Ishikawa (cell line): ENCODE measurements at regions not wholly inside any gene's neighbourhood (a gene's known extent, or its start where the extent isn't known, plus 50 kb on each side); places are given as distances from the start of the nearest gene placed in this dataset.

Experiments used
- CEBPB ChIP-seq: IDR thresholded peaks from 2 replicates; pipeline ENCODE4 v1.6.1; 2012
- CREB1 ChIP-seq: IDR thresholded peaks from 2 replicates; pipeline ENCODE4 v1.6.1; 2012; ENCODE audit warnings: low read depth
- EGR1 ChIP-seq: IDR thresholded peaks from 2 replicates; pipeline ENCODE4 v1.6.1; 2012
- EP300 ChIP-seq: IDR thresholded peaks from 2 replicates; pipeline ENCODE4 v1.6.1; 2012; ENCODE audit warnings: borderline replicate concordance
- FOXM1 ChIP-seq: IDR thresholded peaks from 2 replicates; pipeline ENCODE4 v1.6.1; 2012; ENCODE audit warnings: low read depth, borderline replicate concordance
- TAF1 ChIP-seq: IDR thresholded peaks from 2 replicates; pipeline ENCODE4 v1.6.1; 2012; ENCODE audit warnings: low read depth, mild to moderate bottlenecking
- TCF12 ChIP-seq: IDR thresholded peaks from 2 replicates; pipeline ENCODE4 v1.6.1; 2012; ENCODE audit warnings: low read depth
- TEAD4 ChIP-seq: IDR thresholded peaks from 2 replicates; pipeline ENCODE4 v1.6.1; 2012
- ZBTB7A ChIP-seq: IDR thresholded peaks from 2 replicates; pipeline ENCODE4 v1.6.1; 2012; ENCODE audit warnings: low read depth
- TF ChIP-seq, protein P1 (sequence below): IDR thresholded peaks from 2 replicates; pipeline ENCODE4 v1.6.1; 2012
- TF ChIP-seq, protein P2 (sequence below): IDR thresholded peaks from 2 replicates; pipeline ENCODE4 v1.6.1; 2012; ENCODE audit warnings: low read depth, mild to moderate bottlenecking
- TF ChIP-seq, protein P3 (sequence below): IDR thresholded peaks from 2 replicates; pipeline ENCODE4 v1.6.1; 2012

DNA sequence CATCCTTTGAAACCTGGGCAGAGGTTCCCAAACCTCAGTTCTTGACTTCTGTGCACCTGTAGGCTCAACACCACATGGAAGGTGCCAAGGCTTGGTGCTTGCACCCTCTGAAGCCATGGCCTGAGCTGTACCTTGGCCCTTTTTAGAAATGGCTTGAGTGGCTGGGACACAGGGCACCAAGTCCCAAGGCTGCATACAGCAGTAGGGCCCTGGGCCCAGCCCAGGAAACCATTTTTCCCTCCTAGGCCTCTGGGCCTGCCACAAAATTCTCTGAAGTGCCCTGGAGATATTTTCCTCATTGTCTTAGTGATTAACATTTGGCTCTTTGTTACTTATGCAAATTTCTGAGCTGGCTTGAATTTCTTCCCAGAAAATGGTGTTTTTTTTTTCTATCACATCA, 65.6 kb upstream of the ACTRT2 start:
- TF ChIP-seq, protein P1, sequence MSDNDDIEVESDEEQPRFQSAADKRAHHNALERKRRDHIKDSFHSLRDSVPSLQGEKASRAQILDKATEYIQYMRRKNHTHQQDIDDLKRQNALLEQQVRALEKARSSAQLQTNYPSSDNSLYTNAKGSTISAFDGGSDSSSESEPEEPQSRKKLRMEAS = no peak
- TF ChIP-seq ZBTB7A (no peak), CREB1 (no peak), EP300 (no peak), FOXM1 (no peak), EGR1 (no peak), CEBPB (no peak), TAF1 (no peak), TEAD4 (no peak), TCF12 (no peak)
- TF ChIP-seq, protein P2, sequence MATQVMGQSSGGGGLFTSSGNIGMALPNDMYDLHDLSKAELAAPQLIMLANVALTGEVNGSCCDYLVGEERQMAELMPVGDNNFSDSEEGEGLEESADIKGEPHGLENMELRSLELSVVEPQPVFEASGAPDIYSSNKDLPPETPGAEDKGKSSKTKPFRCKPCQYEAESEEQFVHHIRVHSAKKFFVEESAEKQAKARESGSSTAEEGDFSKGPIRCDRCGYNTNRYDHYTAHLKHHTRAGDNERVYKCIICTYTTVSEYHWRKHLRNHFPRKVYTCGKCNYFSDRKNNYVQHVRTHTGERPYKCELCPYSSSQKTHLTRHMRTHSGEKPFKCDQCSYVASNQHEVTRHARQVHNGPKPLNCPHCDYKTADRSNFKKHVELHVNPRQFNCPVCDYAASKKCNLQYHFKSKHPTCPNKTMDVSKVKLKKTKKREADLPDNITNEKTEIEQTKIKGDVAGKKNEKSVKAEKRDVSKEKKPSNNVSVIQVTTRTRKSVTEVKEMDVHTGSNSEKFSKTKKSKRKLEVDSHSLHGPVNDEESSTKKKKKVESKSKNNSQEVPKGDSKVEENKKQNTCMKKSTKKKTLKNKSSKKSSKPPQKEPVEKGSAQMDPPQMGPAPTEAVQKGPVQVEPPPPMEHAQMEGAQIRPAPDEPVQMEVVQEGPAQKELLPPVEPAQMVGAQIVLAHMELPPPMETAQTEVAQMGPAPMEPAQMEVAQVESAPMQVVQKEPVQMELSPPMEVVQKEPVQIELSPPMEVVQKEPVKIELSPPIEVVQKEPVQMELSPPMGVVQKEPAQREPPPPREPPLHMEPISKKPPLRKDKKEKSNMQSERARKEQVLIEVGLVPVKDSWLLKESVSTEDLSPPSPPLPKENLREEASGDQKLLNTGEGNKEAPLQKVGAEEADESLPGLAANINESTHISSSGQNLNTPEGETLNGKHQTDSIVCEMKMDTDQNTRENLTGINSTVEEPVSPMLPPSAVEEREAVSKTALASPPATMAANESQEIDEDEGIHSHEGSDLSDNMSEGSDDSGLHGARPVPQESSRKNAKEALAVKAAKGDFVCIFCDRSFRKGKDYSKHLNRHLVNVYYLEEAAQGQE = no peak
- TF ChIP-seq, protein P3, sequence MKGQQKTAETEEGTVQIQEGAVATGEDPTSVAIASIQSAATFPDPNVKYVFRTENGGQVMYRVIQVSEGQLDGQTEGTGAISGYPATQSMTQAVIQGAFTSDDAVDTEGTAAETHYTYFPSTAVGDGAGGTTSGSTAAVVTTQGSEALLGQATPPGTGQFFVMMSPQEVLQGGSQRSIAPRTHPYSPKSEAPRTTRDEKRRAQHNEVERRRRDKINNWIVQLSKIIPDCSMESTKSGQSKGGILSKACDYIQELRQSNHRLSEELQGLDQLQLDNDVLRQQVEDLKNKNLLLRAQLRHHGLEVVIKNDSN = no peak
